IPS-15b (cell line): ENCODE measurements at regions not wholly inside any gene's neighbourhood (a gene's known extent, or its start where the extent isn't known, plus 50 kb on each side); places are given as distances from the start of the nearest gene placed in this dataset.

ENCODE experiments used
- H3K27me3 ChIP-seq: one replicate; pipeline ENCODE4 v1.6.1; 2013; ENCODE audit warnings: low read length; ENCODE audit not compliant: control insufficient read depth, insufficient read depth
- H3K36me3 ChIP-seq: one replicate; pipeline ENCODE4 v1.6.1; 2013; ENCODE audit warnings: low read length; ENCODE audit not compliant: control insufficient read depth, insufficient read depth
- H3K4me1 ChIP-seq: one replicate; pipeline ENCODE4 v1.6.1; 2013; ENCODE audit warnings: mild to moderate bottlenecking, low read length; ENCODE audit not compliant: control insufficient read depth, insufficient read depth
- H3K4me3 ChIP-seq: one replicate; pipeline ENCODE4 v1.5.1; 2013; ENCODE audit warnings: low read depth, low read length
- H3K9ac ChIP-seq: one replicate; pipeline ENCODE4 v1.6.1; 2013; ENCODE audit warnings: low read depth, mild to moderate bottlenecking, low read length
- H3K9me3 ChIP-seq: one replicate; pipeline ENCODE4 v1.6.1; 2013; ENCODE audit warnings: mild to moderate bottlenecking, low read length; ENCODE audit not compliant: control insufficient read depth, insufficient read depth

DNA sequence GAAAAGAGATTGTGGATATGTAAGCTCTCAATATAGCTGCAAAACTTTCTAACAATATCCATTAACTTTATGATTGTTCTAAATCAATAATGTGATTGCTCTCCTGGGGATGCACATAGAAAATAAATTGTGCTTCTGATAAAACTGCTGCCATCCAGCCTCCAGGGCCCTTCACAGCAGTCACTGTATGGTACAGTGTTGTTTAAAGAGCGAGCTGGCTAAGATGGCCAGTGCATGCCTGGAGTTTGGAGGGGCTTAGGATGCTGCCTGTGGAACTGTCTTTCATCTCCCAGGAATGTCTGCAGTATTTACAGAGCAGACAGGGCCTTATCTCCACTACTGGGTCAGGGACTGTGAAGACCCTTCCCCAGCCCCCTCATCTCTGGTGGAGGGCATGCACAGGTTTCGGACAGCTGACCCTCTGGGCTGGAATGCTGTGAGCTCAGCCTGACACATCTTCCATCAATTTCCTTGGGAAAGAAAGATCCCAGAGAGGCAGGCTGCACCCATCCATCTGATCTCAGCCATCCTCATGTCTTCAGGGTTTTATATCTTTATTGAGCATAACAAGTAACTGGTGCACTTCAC is 137.0 kb downstream of the PLPP3 start:
- Histone ChIP-seq H3K9me3 (no peaks in the 10 kb centered on the region), H3K4me3 (no peak overlapping the region), H3K27me3 (peaks cover 6% of the 10 kb centered on the region), H3K4me1 (peaks cover 4% of the 10 kb centered on the region), H3K9ac (no peak overlapping the region), H3K36me3 (no peaks in the 10 kb centered on the region)

DNA sequence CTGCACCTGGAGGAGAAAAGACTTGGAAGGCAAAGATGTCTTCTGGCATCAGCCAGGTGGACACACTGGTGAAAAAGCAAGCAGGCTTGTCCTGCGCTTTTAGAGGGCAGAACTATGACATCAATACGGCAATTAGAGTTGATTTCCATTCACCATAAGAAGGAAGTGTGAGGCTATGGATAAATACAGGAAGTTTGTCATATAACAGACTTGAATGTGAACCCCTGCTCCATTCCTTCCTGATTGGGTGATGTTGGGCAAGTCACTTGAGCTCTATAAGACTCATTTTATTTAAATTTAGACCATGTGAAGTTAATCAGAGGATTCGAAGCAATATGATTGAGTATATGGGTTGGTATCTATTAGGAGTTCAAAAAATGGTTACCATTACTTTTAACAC is 137.8 kb downstream of the PLPP3 start:
- Histone ChIP-seq H3K9me3 (no peaks in the 10 kb centered on the region), H3K4me1 (peaks cover 9% of the 10 kb centered on the region), H3K36me3 (no peaks in the 10 kb centered on the region), H3K4me3 (no peak overlapping the region), H3K9ac (no peak overlapping the region), H3K27me3 (peaks cover 6% of the 10 kb centered on the region)

- Histone ChIP-seq H3K27me3 (peaks cover 6% of the 10 kb centered on the region), H3K4me3 (no peak overlapping the region), H3K4me1 (peaks cover 21% of the 10 kb centered on the region), H3K9ac (no peak overlapping the region), H3K9me3 (no peaks in the 10 kb centered on the region), H3K36me3 (no peaks in the 10 kb centered on the region)
These were observed 139.6 kb downstream of the PLPP3 start for GRCh38 chr1:56439610-56440264.

GRCh38 chr1:56438901-56439551 is 140.3 kb downstream of the PLPP3 start:
- no peak overlapping the region for H3K9ac ChIP-seq
- H3K4me1 ChIP-seq, result peaks cover 22% of the 10 kb centered on the region
- no peaks in the 10 kb centered on the region for H3K36me3 ChIP-seq
- H3K27me3 ChIP-seq, result peaks cover 10% of the 10 kb centered on the region
- H3K9me3 ChIP-seq, result no peaks in the 10 kb centered on the region
- no peak overlapping the region for H3K4me3 ChIP-seq

- no peak overlapping the region for H3K4me3 ChIP-seq
- no peak overlapping the region for H3K9ac ChIP-seq
- peaks cover 15% of the 10 kb centered on the region for H3K27me3 ChIP-seq
- no peaks in the 10 kb centered on the region for H3K9me3 ChIP-seq
- H3K36me3 ChIP-seq, result no peaks in the 10 kb centered on the region
- peaks cover 22% of the 10 kb centered on the region for H3K4me1 ChIP-seq
These were observed 141.4 kb downstream of the PLPP3 start for GRCh38 chr1:56437959-56438358.

- Histone ChIP-seq H3K27me3 (peaks cover 21% of the 10 kb centered on the region), H3K4me3 (peak overlapping the region; percentile 11), H3K9me3 (no peaks in the 10 kb centered on the region), H3K9ac (no peak overlapping the region), H3K36me3 (no peaks in the 10 kb centered on the region), H3K4me1 (peaks cover 26% of the 10 kb centered on the region)
These were observed 142.4 kb downstream of the PLPP3 start for GRCh38 chr1:56436912-56437417.

- Histone ChIP-seq H3K9ac (no peak overlapping the region), H3K4me3 (peak overlapping the region; percentile 19), H3K36me3 (no peaks in the 10 kb centered on the region), H3K4me1 (peaks cover 29% of the 10 kb centered on the region), H3K9me3 (no peaks in the 10 kb centered on the region), H3K27me3 (peaks cover 24% of the 10 kb centered on the region)
These were observed 143.1 kb downstream of the PLPP3 start for GRCh38 chr1:56436296-56436695.

DNA sequence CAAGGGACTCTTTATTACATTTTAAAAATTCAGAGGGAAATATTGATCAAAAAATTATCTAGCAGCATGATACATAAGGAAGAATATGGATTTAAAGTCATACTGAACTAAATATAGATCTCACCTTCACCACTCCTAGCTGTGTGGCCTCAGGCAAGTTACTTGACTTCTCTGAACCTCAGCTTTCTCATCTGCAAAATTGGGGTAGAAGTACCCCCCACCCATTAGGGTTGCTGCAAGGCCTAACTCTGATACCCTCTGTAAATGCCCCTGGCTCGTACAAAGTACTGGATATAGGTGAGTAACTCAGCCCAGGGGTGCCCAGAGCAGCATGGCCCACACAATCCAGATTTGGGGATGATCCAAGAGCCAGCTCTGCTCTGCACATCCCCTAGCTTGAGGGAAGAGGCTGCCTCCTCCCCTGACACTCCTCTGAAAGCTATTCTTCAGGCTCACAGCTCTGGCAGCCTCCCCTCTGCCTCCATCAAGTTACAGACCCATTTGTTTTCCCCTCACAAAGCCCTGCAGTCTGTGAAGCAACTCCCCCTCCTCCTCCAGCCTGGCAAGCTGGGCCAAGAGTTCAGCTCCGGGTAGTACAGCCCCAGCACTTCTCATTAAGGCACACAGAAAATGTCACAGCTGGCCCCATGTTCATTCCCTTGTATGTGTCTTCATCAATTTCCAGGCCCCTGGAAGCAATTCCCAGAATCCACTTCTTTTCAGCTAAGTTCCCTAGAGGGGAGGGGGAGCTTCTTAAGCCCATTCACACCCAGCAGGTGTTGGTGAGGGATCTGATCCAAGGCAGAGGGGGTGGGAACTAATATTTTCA is 143.7 kb downstream of the PLPP3 start:
- no peaks in the 10 kb centered on the region for H3K36me3 ChIP-seq
- peaks cover 29% of the 10 kb centered on the region for H3K4me1 ChIP-seq
- no peak overlapping the region for H3K9ac ChIP-seq
- peaks cover 24% of the 10 kb centered on the region for H3K27me3 ChIP-seq
- H3K4me3 ChIP-seq, result peak overlapping the region; percentile 19
- H3K9me3 ChIP-seq, result no peaks in the 10 kb centered on the region

DNA sequence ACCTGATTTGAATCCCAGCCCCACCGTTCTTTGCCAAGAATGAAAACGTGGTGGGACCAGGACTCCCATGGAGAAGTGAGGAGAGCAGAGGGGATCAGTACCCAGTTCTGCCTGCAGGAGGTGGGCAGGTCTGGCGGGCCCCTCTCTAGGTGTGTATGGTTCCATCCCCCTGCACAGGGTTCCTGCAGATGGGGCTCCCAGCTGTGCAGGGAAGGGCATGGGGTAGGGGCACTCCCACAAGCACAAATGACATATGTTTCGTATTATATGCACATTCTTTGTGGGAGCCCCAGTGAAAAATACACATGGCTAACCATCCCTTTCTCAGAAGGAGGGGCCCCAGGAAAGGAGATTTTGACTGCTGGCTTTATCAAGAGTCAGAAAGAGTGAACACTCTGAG is 144.6 kb downstream of the PLPP3 start:
- H3K36me3 ChIP-seq, result no peaks in the 10 kb centered on the region
- H3K27me3 ChIP-seq, result peaks cover 24% of the 10 kb centered on the region
- H3K9ac ChIP-seq, result no peak overlapping the region
- no peaks in the 10 kb centered on the region for H3K9me3 ChIP-seq
- H3K4me3 ChIP-seq, result no peak overlapping the region
- H3K4me1 ChIP-seq, result peaks cover 29% of the 10 kb centered on the region

- H3K4me3 ChIP-seq, result no peak overlapping the region
- peaks cover 21% of the 10 kb centered on the region for H3K27me3 ChIP-seq
- H3K9ac ChIP-seq, result no peak overlapping the region
- peaks cover 29% of the 10 kb centered on the region for H3K4me1 ChIP-seq
- no peaks in the 10 kb centered on the region for H3K9me3 ChIP-seq
- H3K36me3 ChIP-seq, result no peaks in the 10 kb centered on the region
These were observed 145.3 kb downstream of the PLPP3 start for GRCh38 chr1:56434025-56434424.

DNA sequence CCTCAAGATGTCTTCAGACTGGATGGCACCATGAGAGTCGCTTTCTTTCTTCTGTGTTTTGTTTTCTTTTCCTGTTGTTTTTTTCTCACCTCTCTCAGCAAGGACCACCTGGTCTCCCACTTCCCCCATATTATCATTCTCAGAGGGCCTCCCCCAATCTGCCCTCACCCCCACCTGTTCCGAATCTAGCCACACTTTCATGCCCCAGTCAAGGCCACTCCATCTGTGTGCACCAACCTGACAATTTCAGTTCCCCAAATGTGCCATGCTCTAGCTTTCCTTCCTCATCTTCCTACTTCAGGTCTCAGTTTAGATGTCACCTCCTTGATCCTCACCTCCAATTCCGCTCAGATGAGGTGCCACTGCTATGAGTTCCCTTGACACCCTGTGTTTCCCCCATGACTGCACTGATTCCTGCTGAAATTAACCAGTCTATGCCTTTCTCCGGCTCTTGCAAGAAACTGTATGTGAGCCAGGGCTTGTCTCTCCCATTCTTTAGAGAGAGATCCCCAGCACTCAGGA is 146.2 kb downstream of the PLPP3 start:
- Histone ChIP-seq H3K4me3 (no peak overlapping the region), H3K27me3 (peaks cover 18% of the 10 kb centered on the region), H3K4me1 (peaks cover 29% of the 10 kb centered on the region), H3K9ac (no peak overlapping the region), H3K9me3 (no peaks in the 10 kb centered on the region), H3K36me3 (no peaks in the 10 kb centered on the region)
